HPDE6-E6E7 (cell line): ENCODE measurements at regions not wholly inside any gene's neighbourhood (a gene's known extent, or its start where the extent isn't known, plus 50 kb on each side); places are given as distances from the start of the nearest gene placed in this dataset.
A peak's percentile ranks its signal among the peaks of the same experiment; 100 is the strongest.
"Not testable (repeated sequence)": the region's sequence is repeated elsewhere in the genome, so short reads cannot be mapped to it uniquely, and the experiment has no call there.

Experiments used
- DNase-seq: peaks from one replicate; pipeline ENCODE4 v3.0.0; 2011; ENCODE audit warnings: missing footprints; ENCODE audit errors: extremely low spot score

DNA sequence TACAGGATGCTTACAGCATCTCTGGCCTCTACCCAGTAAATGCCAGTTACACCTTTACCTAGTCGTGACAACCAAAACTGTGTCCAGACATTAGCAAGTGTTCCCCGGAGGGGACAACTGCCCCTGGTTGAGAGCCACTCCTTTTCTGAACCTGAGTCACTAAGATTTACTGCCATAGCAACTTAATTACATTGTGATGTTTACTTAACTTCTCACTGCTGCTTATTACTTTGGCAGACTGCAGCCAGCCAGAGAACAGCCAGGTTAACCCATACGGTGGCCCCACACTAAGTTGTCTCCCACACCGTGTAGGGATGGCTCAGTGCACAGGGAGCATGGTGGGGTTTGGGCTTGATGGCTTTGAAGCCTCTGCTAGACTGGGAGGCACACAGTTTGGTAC is 204.7 kb upstream of the SULF2 start:
- no peak for DNase-seq

DNA sequence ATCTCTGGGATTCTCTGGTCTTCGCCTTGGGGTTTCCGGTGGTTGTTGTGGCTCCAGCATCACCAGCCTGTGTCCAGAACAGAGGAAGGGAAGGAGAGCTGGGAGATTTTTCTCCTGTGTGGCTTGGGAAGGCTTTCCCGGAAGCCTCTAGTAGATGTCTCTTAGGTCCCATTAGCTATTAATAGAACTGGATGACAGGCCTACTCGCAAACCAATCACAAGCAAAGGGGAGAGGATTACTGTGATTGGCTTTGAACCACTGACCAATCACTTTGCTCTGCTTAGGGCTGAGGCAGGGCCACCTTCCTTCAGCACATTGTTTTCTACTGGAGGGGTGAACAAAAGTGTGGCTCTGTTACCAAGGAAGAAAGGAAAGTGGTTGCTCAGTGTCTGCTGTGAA is 203.4 kb upstream of the SULF2 start:
- DNase-seq = no peak

DNA sequence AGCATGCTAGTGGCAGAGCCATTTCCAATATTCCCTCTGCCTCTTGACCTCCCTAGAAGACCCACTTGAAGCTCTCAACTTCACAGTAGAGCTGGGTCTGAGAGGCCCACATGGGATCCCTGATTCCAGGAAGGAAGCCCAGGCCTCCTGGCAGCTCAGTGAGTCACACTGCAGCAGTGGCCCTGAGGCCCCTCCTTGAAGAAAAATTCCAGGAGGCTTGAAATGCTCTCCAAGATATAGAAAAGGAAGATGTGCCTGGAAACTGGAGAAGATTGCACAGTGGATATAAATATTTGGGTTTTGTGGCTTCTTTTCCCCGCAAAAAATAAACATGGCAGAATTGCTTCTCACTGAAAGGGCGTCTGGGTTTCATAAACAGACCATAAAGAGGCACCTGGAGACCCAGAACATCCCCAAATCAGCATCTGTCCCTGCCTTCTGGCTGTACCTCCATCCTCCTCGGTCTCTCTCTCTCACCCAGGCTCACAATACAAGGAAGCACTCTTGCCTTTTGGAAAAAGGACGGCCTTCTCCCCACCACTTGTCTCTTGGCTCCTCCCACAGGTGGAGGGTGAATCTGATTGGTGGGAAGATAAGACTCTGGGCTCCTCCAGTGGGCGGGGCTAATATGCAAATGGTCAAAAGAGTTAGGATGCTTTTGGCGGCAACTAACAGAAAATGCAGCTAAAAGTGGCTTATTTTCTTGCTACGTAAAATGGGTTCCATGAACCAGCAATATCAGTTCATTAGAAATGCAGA is 200.0 kb upstream of the SULF2 start:
- peak; percentile 64 for DNase-seq

DNA sequence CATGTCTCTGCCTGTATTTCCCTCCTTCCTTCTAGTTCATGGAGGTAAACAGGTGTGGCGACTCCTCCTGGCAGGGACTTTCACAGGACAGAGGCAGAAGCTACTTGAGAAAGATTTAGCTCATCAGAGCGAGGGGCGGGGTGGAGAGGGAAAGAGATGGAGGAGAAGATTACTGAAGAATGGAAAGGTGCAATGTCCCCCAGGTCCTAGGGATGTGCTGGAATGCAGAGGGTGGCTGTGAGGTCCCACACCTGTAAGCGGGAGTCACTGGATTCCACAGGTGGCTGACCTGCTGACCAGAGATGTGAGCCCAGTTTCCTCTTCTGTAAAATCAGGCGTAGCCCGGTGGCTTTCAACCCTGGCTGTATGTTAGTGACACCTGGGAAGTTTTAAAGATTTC is 199.2 kb upstream of the SULF2 start:
- no peak for DNase-seq

DNA sequence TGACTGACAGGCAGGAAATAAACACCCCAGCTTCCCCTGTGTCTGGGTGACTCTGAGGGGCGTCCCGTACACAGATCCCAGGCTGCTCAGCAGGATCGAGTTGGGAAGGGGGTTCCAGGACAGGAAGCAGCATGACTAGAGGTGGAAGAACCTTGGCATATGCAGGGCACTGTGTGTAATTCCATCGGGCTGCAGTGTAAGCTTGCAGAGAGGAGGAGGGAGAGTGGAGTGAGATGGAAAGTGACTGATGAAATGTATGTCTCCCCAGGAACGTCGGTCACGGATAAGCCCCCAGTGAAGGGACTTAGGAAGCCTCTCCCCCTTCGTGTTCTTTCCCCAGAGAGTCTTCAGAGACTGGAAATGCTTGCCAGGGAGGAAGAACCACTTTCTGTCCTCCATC is 198.4 kb upstream of the SULF2 start:
- DNase-seq = not testable (repeated sequence)

DNA sequence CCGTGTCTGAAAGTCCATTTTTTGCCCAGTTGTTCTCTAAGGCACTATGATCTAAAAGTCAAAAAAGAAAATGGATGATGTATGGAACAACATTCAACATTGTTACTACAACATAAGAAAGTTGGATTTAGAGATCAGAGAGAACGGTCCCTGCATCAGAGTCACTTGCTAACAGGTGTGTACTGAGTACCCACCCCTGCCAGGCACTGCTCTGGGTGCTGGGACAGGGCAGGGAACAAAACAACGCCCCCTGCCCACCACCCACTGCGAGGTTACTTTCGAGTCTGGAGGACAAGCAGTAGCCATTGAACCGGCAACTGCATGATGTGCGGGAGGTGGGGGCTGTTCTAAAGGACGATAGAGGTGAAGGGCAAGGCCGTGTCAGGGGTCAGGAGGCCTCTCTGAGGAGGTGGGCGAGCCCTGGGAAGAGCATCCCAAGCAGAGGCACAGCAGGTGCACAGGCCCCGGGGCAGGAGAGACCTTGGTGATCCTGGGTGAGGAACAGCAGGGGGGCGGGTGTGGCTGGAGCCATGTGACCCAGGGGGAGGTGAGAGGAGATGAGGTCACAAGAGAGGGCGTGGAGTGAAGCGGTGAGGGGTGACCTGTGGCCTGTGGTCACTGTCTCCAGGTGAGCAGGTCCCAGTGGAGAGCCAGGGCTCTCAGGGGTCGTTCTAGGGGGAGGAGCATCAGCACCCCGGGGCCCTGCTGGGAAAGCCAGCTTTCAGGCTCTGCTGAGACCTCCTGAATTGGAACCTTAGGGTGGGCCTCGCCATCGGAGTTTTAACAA is 197.5 kb upstream of the SULF2 start:
- no peak for DNase-seq

DNA sequence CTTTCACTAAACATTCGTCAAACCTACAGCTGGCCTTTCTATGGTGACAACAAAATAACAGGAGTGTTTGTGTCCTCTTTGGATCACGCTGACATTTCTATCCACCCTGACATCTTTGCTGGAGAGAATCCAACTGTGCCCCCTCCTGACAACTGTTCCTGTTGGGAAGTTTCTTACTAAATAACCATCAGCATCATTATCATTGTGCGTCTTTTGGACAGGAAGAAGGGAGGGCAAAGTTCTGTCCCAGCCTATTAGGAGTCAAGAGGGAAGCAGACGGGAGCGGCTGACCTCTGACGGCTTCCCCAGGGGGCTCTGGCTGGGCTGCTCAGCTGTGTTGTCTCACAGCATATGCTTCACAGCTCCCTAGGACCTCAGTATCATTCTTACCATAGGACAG is 195.9 kb upstream of the SULF2 start:
- DNase-seq = no peak

DNA sequence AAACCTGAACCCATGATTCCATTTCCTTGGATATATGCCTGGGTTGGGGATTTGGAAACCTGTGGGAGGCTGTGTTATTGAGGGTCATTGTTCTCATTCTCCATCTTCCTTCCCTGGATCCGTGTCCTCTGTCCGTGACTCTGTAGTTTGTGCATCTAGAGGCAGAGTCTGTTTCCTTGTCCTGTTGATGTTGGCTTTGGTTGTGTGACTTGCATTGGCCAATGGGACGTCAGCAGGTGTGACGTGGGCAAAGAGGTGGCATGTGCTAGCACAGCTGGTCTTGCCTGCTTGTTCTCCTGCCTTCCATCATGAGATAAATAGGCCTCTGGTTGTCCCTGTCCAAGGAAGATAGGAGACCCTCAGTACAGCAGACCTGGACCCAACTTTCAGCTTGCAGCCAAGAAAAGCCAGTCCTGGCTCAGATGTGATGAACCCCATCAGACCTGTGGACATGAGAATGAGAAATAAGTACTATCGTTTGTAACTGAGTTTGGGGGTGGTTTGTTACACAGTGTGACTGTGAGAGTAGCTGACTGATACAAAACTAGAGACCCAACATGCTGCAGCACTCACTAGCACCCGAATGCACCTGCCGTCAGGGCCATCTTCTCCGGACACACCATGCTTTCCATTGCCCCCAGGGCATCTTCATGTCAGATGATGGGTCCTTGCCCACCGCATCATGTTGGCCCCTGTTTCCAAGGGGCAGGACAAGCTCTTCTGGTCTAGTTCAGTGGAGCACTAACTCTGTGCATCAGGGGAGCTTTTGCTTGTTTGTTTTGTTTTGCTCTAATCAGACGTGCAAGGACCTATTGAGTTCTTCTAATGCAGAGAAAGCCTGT is 195.3 kb upstream of the SULF2 start:
- DNase-seq = no peak

DNA sequence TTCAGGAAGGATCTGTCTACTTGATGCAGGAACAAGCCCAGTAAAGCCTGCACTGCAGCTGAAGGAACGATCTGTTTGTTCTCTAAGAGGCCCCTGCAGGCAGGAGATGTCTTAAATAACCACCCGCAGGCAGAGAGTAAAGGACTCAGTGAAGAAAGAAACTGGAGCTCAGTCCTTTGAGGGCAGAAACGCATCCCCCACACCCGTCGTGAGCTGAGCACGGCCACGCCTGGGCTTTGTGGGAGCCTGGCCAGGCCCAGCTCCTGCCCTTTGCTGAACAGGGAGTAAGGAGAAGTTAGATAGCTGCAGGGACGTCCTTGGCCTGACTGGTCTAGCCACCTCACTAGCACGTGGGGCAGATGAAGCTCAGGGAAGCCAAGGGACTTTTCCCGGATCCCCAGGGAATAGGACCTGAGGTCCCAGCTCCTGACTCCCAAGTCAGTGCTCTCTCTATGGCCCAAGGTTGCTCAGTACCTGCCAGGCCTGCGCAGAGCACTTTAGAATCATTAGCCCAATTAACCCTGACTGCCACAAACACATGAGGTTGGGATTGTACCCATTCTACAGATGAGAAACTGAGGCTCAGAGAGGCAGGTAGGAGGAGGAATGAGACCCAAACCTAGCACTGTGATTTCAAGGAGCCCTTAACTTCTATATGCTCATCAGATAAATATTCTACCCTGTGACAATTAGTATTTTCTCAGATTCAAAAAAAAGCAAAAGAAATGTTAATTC is 194.2 kb upstream of the SULF2 start:
- DNase-seq = not testable (repeated sequence)

DNA sequence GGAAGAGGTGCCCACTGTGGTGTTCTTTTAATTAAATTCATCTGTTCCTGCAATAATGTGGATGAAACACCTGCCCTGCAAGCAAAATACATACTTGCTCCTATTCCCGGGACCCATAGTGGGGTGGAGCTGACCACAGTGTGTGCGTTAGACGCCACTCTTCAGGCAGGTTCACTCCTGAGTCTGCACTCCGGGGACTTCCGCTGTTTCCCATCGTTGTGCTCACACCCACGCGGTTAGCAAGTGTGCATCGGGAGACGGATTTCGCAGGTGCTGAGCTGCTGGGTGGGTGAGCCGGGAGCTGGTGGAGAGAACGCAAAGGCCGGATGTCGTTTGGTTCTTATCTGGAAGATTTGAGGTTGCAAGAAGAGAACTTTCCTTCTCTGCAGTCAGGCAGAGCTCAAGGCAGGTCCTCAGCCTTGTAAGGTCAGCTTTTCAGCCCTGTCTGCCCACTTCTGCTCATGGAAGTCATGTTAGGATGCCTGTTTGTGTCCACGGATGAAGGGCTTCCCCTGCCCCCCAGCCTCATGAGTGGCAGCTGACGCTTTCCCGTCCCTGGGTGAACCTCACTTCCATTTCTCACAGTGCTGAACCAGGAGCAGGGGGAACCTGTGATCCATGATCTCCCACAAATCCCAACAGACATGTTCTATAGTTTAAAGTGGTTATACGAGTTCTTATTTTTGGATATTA is 193.3 kb upstream of the SULF2 start:
- not testable (repeated sequence) for DNase-seq

DNA sequence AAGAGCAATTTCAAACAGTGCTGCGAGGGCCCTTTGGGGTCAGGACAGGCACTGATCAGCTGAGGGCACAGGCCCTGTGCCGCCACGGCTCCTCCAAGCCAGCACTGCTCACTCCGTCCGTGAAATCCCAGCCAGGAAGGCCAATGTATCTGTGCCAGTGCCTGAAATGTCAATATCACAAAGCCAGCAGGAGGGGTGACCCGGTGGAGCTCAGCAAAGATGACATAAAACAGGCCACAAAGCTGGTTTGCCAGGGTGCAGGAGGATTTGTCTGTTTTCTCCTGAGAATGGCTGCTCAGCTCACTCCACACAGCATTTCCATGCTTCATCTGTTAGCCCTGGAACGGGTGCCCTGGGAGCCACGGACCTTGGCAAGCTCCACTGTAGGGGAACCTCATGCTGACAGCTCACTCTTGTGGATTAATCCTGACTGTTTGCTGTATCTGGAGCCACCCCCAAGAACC is 192.5 kb upstream of the SULF2 start:
- DNase-seq = not testable (repeated sequence)

DNA sequence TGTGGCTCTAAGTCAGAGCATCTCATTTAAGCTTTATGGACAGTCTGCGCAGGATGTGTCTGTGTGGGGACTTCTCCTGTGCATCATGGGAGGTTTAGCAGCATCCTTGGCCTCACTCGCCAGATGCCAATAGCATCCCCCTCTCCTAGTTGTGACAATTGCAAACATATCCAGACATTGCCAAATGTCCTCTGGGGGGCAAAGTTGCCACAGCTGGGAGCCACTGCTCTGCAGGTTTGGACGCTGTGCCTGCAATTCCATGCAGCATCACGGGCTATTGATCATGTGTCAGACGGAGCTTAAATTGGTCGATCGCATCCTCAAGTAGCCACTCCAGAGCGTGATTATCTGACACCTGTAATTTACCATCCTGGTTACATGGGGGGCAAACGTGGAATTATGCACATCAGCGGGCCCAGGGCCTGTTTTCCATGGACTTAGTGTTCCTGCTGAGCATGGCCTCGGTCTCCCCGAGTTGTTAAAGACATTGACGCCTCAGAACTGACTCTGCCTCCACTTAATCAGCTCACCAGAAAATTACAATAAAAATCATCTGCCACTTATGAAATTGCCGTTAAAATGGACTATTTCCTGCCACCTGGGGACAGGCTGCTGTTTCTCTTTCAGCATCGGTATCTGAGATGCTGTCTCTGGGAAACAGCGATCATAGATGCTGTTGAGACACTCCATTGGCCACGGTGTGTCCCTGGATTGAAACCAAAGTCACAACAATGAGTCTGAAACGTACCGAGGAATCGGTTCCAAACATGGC is 191.9 kb upstream of the SULF2 start:
- DNase-seq = not testable (repeated sequence)

DNA sequence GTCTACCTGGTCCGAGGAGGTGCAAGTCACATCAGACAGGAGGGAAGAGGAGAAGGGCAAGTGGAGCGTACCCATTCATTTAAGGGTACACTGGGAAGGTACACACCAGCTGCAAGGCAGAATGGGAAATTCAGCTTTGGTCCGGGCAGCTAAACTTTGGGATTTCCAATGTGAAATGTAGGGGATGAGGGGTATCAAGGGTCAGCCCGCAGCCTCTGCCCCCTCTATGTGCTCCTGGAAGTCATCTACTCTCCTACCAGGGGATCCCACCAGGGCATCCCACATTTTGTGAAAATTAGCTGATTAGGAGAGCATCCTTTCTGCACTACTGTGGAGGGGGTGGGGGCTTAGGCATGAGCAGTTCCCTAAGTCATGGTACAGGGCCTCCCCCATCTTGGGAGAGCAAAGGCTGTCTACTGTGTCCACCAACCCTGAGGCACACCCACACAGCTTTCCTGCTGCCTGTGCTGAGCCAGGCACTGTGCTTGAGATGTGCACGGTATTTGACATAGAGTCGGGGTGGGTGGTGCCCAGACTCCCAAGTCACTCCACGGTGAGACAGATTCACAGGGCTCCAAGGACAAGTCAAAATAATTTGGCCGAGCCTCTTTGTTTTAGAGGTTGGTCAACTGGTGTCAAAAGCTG is 189.1 kb upstream of the SULF2 start:
- no peak for DNase-seq

DNA sequence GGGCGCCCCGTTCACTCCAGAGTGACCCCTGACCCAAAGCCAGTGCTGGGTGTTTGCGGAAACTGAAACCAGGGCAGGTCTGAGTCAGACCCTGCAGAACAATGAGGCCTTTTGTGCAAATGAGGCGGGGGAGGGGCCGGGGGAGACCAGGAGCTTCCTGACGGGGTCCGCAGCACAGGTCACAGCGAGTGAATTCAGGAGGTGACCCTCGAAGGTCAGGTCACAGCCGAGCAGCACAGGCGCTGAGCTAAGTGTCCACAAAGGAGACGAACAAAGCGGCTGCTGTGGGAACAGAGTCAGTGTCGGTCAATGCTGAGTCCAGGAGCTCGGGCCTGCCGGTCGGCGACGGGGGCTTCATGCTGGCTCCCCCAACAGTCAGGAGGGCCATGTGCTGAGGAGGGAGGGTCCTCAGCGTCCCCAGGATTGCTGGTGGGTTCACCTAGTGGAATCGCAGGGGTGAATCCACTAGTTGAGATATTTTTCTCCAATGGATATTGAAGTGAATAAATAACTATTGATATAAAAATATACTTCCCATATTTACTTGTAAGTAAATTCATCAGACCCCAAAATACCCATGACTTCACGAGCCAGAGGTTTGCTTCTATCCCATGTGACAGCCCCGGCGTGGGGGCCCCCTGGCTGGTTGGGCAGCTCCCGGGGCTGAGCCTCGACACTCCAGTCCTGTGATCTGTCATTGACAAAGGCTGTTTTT is 188.4 kb upstream of the SULF2 start:
- no peak for DNase-seq

DNA sequence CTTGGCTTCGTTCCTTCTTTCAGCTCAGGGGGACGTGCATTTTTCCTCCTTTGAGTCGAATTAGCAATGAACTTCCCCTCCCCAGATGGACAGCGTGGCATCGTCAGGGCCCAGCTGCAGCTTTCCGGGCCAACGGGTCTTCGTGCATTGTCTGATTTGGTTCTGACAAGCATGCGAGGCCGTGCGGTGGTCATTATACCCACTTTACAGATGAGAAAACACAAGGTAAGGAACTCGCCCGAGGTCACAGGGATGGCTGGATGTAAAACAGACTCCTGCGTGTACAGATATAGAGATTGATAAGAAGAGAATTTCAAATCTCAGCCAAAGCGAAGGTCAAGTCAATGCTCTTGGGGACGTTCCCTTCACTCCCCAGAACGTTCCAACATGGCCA is 187.6 kb upstream of the SULF2 start:
- no peak for DNase-seq

DNA sequence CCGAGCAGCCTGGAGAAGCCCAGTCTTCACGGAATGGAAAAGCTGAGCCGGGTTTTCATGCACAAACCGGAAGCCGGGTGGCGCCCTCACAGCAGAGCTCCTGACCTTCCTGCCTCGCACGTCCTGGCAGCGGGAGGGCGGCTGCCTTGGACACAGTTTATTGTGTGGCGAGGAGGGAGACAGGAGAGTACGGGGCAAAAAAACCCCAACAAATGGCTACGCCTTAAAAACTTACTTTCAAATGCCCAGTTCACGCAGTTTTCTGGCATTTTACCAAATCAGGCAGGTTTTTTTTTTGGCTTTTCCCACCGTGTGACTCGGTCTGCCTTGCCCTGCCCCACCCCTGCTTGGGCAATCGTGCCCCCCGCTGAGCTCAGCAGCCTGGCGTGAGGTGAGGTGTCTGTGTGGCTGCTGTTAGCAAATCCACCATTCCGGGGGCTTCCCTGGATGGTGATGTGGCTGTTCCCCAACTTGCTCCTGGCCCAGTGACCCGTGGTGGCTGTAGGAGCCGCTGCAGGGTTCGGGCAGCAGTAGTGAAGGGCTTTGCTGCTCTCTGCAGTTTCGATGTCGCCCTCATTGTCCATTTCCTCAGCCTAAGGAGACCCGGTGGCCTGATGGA is 187.1 kb upstream of the SULF2 start:
- not testable (repeated sequence) for DNase-seq

DNA sequence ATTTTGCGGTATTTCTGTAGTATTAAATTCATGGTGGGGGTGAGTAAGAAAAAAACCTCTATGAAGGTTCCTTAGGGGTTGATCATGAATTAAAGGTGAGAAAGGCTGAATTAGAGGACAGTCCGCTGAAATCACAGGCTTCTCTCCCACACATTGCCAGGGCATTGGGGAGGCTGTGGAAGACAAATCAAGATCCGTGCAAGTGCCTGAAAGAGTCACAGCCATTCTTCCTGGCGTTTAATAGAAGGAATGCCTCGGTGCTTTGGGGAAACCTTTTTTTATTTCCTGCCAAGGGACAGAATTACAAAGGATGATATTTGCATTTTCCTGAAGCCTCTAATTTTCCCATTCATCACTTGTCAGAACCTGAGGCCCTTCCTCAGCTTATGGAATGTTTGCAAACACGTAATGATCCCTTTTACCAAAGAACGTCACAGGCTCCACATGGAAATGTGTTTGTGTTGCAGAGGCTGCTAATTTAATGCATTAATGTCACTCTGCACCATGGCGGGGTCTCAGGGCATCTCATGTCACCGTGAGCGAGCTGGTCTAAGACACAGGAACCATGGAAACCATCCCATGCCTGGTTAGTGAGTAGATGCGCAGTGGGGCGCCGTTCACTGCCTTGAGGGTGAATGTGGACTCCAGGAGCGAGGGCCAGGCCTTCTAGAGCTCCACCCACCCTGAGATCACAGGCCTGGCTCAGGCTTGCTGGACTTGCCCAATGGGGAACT is 185.9 kb upstream of the SULF2 start:
- no peak for DNase-seq
